ENCODE measurements at regions not wholly inside any gene's neighbourhood (a gene's known extent, or its start where the extent isn't known, plus 50 kb on each side); places are given as distances from the start of the nearest gene placed in this dataset.

GRCh38 chr7:85730012-85730411 lies 543.2 kb upstream of the SEMA3D start:
- TF ChIP-seq CTCF (IDR thresholded peaks at IDR 0.05; ENCODE audit: insufficient read depth, low read length, poor library complexity, severe bottlenecking) (no peak), EZH2phosphoT487 (conservative IDR thresholded peaks at IDR 0.05; ENCODE audit: low read length) (no peak)

Data from SU-DHL-6 (cell line).